GM12878 (cell line): ENCODE measurements at regions not wholly inside any gene's neighbourhood (a gene's known extent, or its start where the extent isn't known, plus 50 kb on each side); places are given as distances from the start of the nearest gene placed in this dataset.

ENCODE experiments used
- ATAC-seq: fragments of 200-7000 bp; cut with Tn5 transposase; 3 replicates; pipeline ENCODE4 v1.9.1; 2020; ENCODE audit warnings: mild to moderate bottlenecking, moderate library complexity
- BruUV-seq: library from RNA; stranded (reverse); fragments of 400-500 nt; replicated peaks from 2 replicates; lab custom pipeline; 2021; lab: Mats Ljungman, UMichigan
- CTCF ChIA-PET: fragments of 300-600 bp; sonication (Branson Sonifier 250); formaldehyde crosslinking; extraction: SDS; loops from one replicate; lab custom pipeline; 2021; ENCODE audit warnings: inconsistent platforms; lab: Yijun Ruan, JAX
- POLR2A ChIA-PET: fragments of 350-600 bp; formaldehyde crosslinking; extraction: SDS; loops from one replicate; lab custom pipeline; 2021; ENCODE audit warnings: inconsistent platforms; lab: Charles Lee
- RAD21 ChIA-PET: fragments of 300-600 bp; sonication (Branson Sonifier 250); formaldehyde crosslinking; loops from one replicate; lab custom pipeline; 2023; ENCODE audit warnings: antibody characterized with exemption; ENCODE audit not compliant: unreplicated experiment; lab: Charles Lee
- SMC1A ChIA-PET: fragments of 300-600 bp; sonication (Branson Sonifier 250); formaldehyde crosslinking; loops from one replicate; lab custom pipeline; 2023; ENCODE audit not compliant: unreplicated experiment, uncharacterized antibody; lab: Charles Lee
- DNase-seq: peaks from one replicate; pipeline ENCODE4 v3.0.0-alpha.2; 2011; ENCODE audit warnings: low read depth, low spot score
- FAIRE-seq: peaks from 3 replicates; lab custom pipeline; 2011; peaks lifted over from hg19 to GRCh38; lab: Jason Lieb, UNC
- H2AFZ ChIP-seq: 2 replicates; pipeline ENCODE4 v1.6.0; 2011; ENCODE audit warnings: low read depth, low read length, control low read depth; ENCODE audit not compliant: control insufficient read depth
- H3K27ac ChIP-seq: 2 replicates; pipeline ENCODE4 v1.5.1; 2011; ENCODE audit warnings: control low read depth; ENCODE audit not compliant: control insufficient read depth, insufficient read depth
- H3K27me3 ChIP-seq, 2 experiments: replicated peaks in 1 of 2; 2 replicates each; pipeline versions ENCODE4 v1.6.0 to v1.6.1; 2011; ENCODE audit warnings: low read length in 1 of 2; ENCODE audit not compliant: control insufficient read depth in 2 of 2, insufficient read depth in 2 of 2
- H3K36me3 ChIP-seq, 2 experiments: 2 replicates each; pipeline ENCODE4 v1.5.1; 2011; ENCODE audit warnings: low read length in 1 of 2; ENCODE audit not compliant: control insufficient read depth in 2 of 2, insufficient read depth in 2 of 2
- H3K4me1 ChIP-seq: 2 replicates; pipeline ENCODE4 v1.6.1; 2011; ENCODE audit warnings: mild to moderate bottlenecking, low read length, moderate library complexity, mixed read lengths; ENCODE audit not compliant: control insufficient read depth, insufficient read depth
- H3K4me2 ChIP-seq: 2 replicates; pipeline ENCODE4 v1.6.0; 2011; ENCODE audit warnings: control low read depth; ENCODE audit not compliant: control insufficient read depth, insufficient read depth
- H3K4me3 ChIP-seq: fragments of 200-600 bp; sonication (generic); 2 replicates; pipeline ENCODE4 v1.5.1; 2016
- H3K79me2 ChIP-seq: 2 replicates; pipeline ENCODE4 v1.6.0; 2011; ENCODE audit warnings: low read length; ENCODE audit not compliant: control insufficient read depth, insufficient read depth
- H3K9ac ChIP-seq: 2 replicates; pipeline ENCODE4 v1.8.0; 2011; ENCODE audit warnings: low read length, control low read depth, mixed read lengths; ENCODE audit not compliant: control insufficient read depth, insufficient read depth
- H3K9me3 ChIP-seq: replicated peaks from 3 replicates; pipeline ENCODE4 v1.5.1; 2011; ENCODE audit warnings: mild to moderate bottlenecking, low read length; ENCODE audit not compliant: control insufficient read depth, insufficient read depth
- H4K20me1 ChIP-seq: 2 replicates; pipeline ENCODE4 v1.6.0; 2011; ENCODE audit not compliant: control insufficient read depth, insufficient read depth
- BACH1 ChIP-seq: fragments of 450-650 bp; IDR thresholded peaks from 2 replicates; pipeline ENCODE4 v1.6.1; 2017; ENCODE audit warnings: mild to moderate bottlenecking, borderline replicate concordance
- BRCA1 ChIP-seq: IDR thresholded peaks from 2 replicates; pipeline ENCODE4 v1.6.1; 2011; ENCODE audit warnings: low read depth, low read length, improper control_type of control experiment
- KAT2A ChIP-seq: conservative IDR thresholded peaks from 2 replicates; pipeline ENCODE4 v1.6.1; 2011; ENCODE audit warnings: low read depth, low read length; ENCODE audit not compliant: control insufficient read depth
- PML ChIP-seq: IDR thresholded peaks from 2 replicates; pipeline ENCODE4 v1.6.1; 2012; ENCODE audit warnings: low read length, inconsistent platforms
- RAD21 ChIP-seq: IDR thresholded peaks from 2 replicates; pipeline ENCODE4 v1.6.1; 2011; ENCODE audit warnings: mild to moderate bottlenecking, low read depth, low read length, moderate library complexity; ENCODE audit not compliant: insufficient read depth
- SREBF1 ChIP-seq: IDR thresholded peaks from 2 replicates; pipeline ENCODE4 v1.6.1; 2012; ENCODE audit warnings: mild to moderate bottlenecking, low read length
- TAF1 ChIP-seq: IDR thresholded peaks from 2 replicates; pipeline ENCODE4 v1.6.1; 2011; ENCODE audit warnings: mild to moderate bottlenecking, low read depth, low read length, borderline replicate concordance
- ZBTB40 ChIP-seq: fragments of 450-650 bp; IDR thresholded peaks from 2 replicates; pipeline ENCODE4 v1.6.1; 2016; ENCODE audit warnings: mild to moderate bottlenecking, moderate library complexity, borderline replicate concordance
- WGBS: methylation state at CpG from one replicate; pipeline ENCODE4 v1.1.6; 2016; ENCODE audit warnings: low lambda C conversion rate; ENCODE audit not compliant: insufficient replicate concordance, insufficient coverage; ENCODE audit errors: missing lambda C conversion rate; 5-methylcytosine and 5-hydroxymethylcytosine counted together
- in situ Hi-C: fragments of 300-500 bp; cut with MboI; formaldehyde crosslinking; loops from 9 replicates; pipeline ENCODE4 v1.14.3; 2018; ENCODE audit warnings: mixed read lengths
- intact Hi-C: fragments of 100-400 bp; cut with micrococcal nuclease; formaldehyde crosslinking; loops from one replicate; pipeline ENCODE4 v1.14.2; 2022; ENCODE audit not compliant: unreplicated experiment
- TF ChIP-seq, protein P1 (sequence below): fragments of 450-650 bp; IDR thresholded peaks from 2 replicates; pipeline ENCODE4 v1.6.1; 2016; ENCODE audit warnings: mild to moderate bottlenecking
- TF ChIP-seq, protein P2 (sequence below): fragments of 450-650 bp; formaldehyde crosslinking; IDR thresholded peaks from 2 replicates; pipeline ENCODE4 v1.4.0; 2020; ENCODE audit warnings: mild to moderate bottlenecking, moderate library complexity
- TF ChIP-seq, protein P3 (sequence below): fragments of 150-350 bp; IDR thresholded peaks from 2 replicates; pipeline ENCODE4 v1.6.1; 2016; ENCODE audit warnings: low read depth, low read length

DNA sequence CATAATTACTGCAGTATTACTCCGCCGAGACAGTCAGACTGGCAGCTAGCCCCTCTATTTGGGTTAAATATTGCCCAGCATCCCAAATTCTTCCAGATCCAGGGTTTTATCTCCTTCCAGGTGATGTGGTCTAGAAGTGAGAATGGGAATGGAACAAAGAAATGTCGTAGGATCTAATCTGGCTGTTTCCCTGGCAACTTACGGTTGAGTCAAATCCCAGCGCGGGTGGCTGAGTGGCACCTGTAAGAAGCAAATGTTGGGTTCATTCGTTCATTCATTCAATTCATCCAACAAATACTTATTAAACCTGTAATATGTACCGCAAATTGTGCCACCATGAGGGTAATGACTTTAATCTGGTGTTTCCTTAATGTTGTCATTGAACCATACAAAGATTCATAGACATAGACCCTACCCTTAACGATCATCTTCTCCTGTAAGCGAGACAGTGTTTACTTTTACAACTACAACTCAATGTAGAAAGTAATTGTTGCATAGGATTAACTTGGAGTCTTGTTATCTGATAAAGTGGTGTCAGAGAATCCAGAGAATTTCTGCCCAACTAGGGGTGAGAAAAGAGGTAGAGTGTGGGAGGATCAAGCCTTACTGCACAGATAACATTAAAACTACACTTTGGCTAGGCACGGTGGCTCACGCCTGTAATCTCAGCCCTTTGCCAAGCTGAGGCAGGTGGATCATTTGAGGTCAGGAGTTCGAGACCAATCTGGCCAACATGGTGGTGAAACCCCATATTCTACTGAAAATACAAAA, 91.3 kb upstream of the ADGRF1 start:
- ChIA-PET RAD21 (no interaction called here), POLR2A (no interaction called here), SMC1A (no interaction called here), CTCF (no interaction called here)
- no peak for TF ChIP-seq BACH1
- TF ChIP-seq RAD21 = no peak
- no peak for TF ChIP-seq ZBTB40
- TF ChIP-seq TAF1 = no peak
- no peak for TF ChIP-seq KAT2A
- TF ChIP-seq, protein P1, sequence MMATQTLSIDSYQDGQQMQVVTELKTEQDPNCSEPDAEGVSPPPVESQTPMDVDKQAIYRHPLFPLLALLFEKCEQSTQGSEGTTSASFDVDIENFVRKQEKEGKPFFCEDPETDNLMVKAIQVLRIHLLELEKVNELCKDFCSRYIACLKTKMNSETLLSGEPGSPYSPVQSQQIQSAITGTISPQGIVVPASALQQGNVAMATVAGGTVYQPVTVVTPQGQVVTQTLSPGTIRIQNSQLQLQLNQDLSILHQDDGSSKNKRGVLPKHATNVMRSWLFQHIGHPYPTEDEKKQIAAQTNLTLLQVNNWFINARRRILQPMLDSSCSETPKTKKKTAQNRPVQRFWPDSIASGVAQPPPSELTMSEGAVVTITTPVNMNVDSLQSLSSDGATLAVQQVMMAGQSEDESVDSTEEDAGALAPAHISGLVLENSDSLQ = no peak
- TF ChIP-seq, protein P2, sequence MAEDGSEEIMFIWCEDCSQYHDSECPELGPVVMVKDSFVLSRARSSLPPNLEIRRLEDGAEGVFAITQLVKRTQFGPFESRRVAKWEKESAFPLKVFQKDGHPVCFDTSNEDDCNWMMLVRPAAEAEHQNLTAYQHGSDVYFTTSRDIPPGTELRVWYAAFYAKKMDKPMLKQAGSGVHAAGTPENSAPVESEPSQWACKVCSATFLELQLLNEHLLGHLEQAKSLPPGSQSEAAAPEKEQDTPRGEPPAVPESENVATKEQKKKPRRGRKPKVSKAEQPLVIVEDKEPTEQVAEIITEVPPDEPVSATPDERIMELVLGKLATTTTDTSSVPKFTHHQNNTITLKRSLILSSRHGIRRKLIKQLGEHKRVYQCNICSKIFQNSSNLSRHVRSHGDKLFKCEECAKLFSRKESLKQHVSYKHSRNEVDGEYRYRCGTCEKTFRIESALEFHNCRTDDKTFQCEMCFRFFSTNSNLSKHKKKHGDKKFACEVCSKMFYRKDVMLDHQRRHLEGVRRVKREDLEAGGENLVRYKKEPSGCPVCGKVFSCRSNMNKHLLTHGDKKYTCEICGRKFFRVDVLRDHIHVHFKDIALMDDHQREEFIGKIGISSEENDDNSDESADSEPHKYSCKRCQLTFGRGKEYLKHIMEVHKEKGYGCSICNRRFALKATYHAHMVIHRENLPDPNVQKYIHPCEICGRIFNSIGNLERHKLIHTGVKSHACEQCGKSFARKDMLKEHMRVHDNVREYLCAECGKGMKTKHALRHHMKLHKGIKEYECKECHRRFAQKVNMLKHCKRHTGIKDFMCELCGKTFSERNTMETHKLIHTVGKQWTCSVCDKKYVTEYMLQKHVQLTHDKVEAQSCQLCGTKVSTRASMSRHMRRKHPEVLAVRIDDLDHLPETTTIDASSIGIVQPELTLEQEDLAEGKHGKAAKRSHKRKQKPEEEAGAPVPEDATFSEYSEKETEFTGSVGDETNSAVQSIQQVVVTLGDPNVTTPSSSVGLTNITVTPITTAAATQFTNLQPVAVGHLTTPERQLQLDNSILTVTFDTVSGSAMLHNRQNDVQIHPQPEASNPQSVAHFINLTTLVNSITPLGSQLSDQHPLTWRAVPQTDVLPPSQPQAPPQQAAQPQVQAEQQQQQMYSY = no peak
- TF ChIP-seq BRCA1 = no peak
- TF ChIP-seq, protein P3, sequence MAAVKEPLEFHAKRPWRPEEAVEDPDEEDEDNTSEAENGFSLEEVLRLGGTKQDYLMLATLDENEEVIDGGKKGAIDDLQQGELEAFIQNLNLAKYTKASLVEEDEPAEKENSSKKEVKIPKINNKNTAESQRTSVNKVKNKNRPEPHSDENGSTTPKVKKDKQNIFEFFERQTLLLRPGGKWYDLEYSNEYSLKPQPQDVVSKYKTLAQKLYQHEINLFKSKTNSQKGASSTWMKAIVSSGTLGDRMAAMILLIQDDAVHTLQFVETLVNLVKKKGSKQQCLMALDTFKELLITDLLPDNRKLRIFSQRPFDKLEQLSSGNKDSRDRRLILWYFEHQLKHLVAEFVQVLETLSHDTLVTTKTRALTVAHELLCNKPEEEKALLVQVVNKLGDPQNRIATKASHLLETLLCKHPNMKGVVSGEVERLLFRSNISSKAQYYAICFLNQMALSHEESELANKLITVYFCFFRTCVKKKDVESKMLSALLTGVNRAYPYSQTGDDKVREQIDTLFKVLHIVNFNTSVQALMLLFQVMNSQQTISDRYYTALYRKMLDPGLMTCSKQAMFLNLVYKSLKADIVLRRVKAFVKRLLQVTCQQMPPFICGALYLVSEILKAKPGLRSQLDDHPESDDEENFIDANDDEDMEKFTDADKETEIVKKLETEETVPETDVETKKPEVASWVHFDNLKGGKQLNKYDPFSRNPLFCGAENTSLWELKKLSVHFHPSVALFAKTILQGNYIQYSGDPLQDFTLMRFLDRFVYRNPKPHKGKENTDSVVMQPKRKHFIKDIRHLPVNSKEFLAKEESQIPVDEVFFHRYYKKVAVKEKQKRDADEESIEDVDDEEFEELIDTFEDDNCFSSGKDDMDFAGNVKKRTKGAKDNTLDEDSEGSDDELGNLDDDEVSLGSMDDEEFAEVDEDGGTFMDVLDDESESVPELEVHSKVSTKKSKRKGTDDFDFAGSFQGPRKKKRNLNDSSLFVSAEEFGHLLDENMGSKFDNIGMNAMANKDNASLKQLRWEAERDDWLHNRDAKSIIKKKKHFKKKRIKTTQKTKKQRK = no peak
- no peak for TF ChIP-seq SREBF1
- TF ChIP-seq PML = no peak
- H3K27ac ChIP-seq = no peak overlapping the region
- DNase-seq (no peak), ATAC-seq (no peak), FAIRE-seq (no peak)
- no peak overlapping the region for H3K4me2 ChIP-seq
- WGBS = 46% methylated on average over 13 of the region's 13 CpGs
- in situ Hi-C loops = no loop called here
- intact Hi-C loops = no loop called here
- no peak overlapping the region for H3K9ac ChIP-seq
- no peak overlapping the region for H3K4me3 ChIP-seq
- no peaks in the 10 kb centered on the region for H3K36me3 ChIP-seq
- no peaks in the 10 kb centered on the region; a peak in 1 of 4 replicates for H3K27me3 ChIP-seq
- no peaks in the 10 kb centered on the region for H4K20me1 ChIP-seq
- no TSS peak for BruUV-seq
- no peak overlapping the region for H2AFZ ChIP-seq
- no peaks in the 10 kb centered on the region for H3K79me2 ChIP-seq
- no peaks in the 10 kb centered on the region for H3K4me1 ChIP-seq
- H3K9me3 ChIP-seq = no peaks in the 10 kb centered on the region
